ENCODE measurements at regions not wholly inside any gene's neighbourhood (a gene's known extent, or its start where the extent isn't known, plus 50 kb on each side); places are given as distances from the start of the nearest gene placed in this dataset.
A peak's percentile ranks its signal among the peaks of the same experiment; 100 is the strongest.

- H3K27me3 ChIP-seq (ENCODE audit: control insufficient read depth, insufficient read depth): no peaks in the 10 kb centered on the region
- H3K4me3 ChIP-seq (ENCODE audit: low read length): no peak overlapping the region
- no peaks in the 10 kb centered on the region for H3K9me3 ChIP-seq (ENCODE audit: control insufficient read depth, low read length)
- no peak overlapping the region for H3K27ac ChIP-seq (ENCODE audit: low read length)
- ATAC-seq (no peak), DNase-seq (no peak)
- intact Hi-C loops (cut with DNase I): no loop called here
- WGBS: 79% methylated on average over 2 of the region's 2 CpGs
- no peaks in the 10 kb centered on the region for H3K4me1 ChIP-seq (ENCODE audit: control insufficient read depth, insufficient read depth, low read length)
These were observed 949.2 kb downstream of the TECRL start for GRCh38 chr4:63460075-63460474.

- Histone ChIP-seq H3K9me3 (ENCODE audit: control insufficient read depth, low read length) (no peaks in the 10 kb centered on the region), H3K27ac (ENCODE audit: low read length) (no peak overlapping the region), H3K4me3 (ENCODE audit: low read length) (no peak overlapping the region), H3K4me1 (ENCODE audit: control insufficient read depth, insufficient read depth, low read length) (no peaks in the 10 kb centered on the region), H3K27me3 (ENCODE audit: control insufficient read depth, insufficient read depth) (no peaks in the 10 kb centered on the region)
- intact Hi-C loops (cut with DNase I): no loop called here
- WGBS: 51% methylated on average over 2 of the region's 2 CpGs
- DNase-seq (no peak), ATAC-seq (no peak)
These were observed 949.9 kb downstream of the TECRL start for GRCh38 chr4:63459329-63459728.

GRCh38 chr4:63458010-63458409 lies 951.2 kb downstream of the TECRL start:
- DNase-seq (no peak), ATAC-seq (no peak)
- no peaks in the 10 kb centered on the region for H3K27me3 ChIP-seq (ENCODE audit: control insufficient read depth, insufficient read depth)
- H3K9me3 ChIP-seq (ENCODE audit: control insufficient read depth, low read length): no peaks in the 10 kb centered on the region
- H3K27ac ChIP-seq (ENCODE audit: low read length): no peak overlapping the region
- WGBS: 73% methylated on average over 1 of the region's 1 CpG
- H3K4me1 ChIP-seq (ENCODE audit: control insufficient read depth, insufficient read depth, low read length): no peaks in the 10 kb centered on the region
- no peak overlapping the region for H3K4me3 ChIP-seq (ENCODE audit: low read length)
- intact Hi-C loops (cut with DNase I): no loop called here

GRCh38 chr4:63440236-63440635 lies 969.0 kb downstream of the TECRL start:
- Histone ChIP-seq H3K4me1 (ENCODE audit: control insufficient read depth, insufficient read depth, low read length) (no peaks in the 10 kb centered on the region), H3K9me3 (ENCODE audit: control insufficient read depth, low read length) (no peaks in the 10 kb centered on the region), H3K27ac (ENCODE audit: low read length) (no peak overlapping the region), H3K27me3 (ENCODE audit: control insufficient read depth, insufficient read depth) (no peaks in the 10 kb centered on the region), H3K4me3 (ENCODE audit: low read length) (no peak overlapping the region)
- intact Hi-C loops (cut with DNase I): no loop called here
- DNase-seq (no peak), ATAC-seq (no peak)

GRCh38 chr4:63430105-63430504 lies 979.1 kb downstream of the TECRL start:
- DNase-seq (no peak), ATAC-seq (no peak)
- WGBS: 49% methylated on average over 1 of the region's 1 CpG
- no peaks in the 10 kb centered on the region for H3K4me1 ChIP-seq (ENCODE audit: control insufficient read depth, insufficient read depth, low read length)
- no peak overlapping the region for H3K27ac ChIP-seq (ENCODE audit: low read length)
- intact Hi-C loops (cut with DNase I): no loop called here
- H3K4me3 ChIP-seq (ENCODE audit: low read length): no peak overlapping the region
- H3K9me3 ChIP-seq (ENCODE audit: control insufficient read depth, low read length): no peaks in the 10 kb centered on the region
- no peaks in the 10 kb centered on the region for H3K27me3 ChIP-seq (ENCODE audit: control insufficient read depth, insufficient read depth)

GRCh38 chr4:63396269-63396668 lies 1013.0 kb downstream of the TECRL start:
- DNase-seq: peak in 1 of 3 donors; percentile 26
- no peak overlapping the region for H3K27ac ChIP-seq (ENCODE audit: low read length)

GRCh38 chr4:63393544-63393943 lies 1015.7 kb downstream of the TECRL start:
- intact Hi-C loops (cut with DNase I): no loop called here
- Histone ChIP-seq H3K9me3 (ENCODE audit: control insufficient read depth, low read length) (peaks cover 2% of the 10 kb centered on the region), H3K27ac (ENCODE audit: low read length) (no peak overlapping the region), H3K4me3 (ENCODE audit: low read length) (no peak overlapping the region), H3K27me3 (ENCODE audit: control insufficient read depth, insufficient read depth) (no peaks in the 10 kb centered on the region), H3K4me1 (ENCODE audit: control insufficient read depth, insufficient read depth, low read length) (no peaks in the 10 kb centered on the region)
- ATAC-seq: no peak
- DNase-seq: no peak

More at GRCh38 chr4:63396269-63396668, 1013.0 kb downstream of the TECRL start:
- Histone ChIP-seq H3K9me3 (ENCODE audit: control insufficient read depth, low read length) (peaks cover 2% of the 10 kb centered on the region), H3K4me3 (ENCODE audit: low read length) (no peak overlapping the region), H3K4me1 (ENCODE audit: control insufficient read depth, insufficient read depth, low read length) (no peaks in the 10 kb centered on the region), H3K27me3 (ENCODE audit: control insufficient read depth, insufficient read depth) (no peaks in the 10 kb centered on the region)
- no peak for ATAC-seq
- intact Hi-C loops (cut with DNase I): no loop called here
- WGBS: 74% methylated on average over 4 of the region's 4 CpGs

- Histone ChIP-seq H3K9me3 (ENCODE audit: control insufficient read depth, low read length) (no peaks in the 10 kb centered on the region), H3K4me1 (ENCODE audit: control insufficient read depth, insufficient read depth, low read length) (no peaks in the 10 kb centered on the region), H3K27ac (ENCODE audit: low read length) (no peak overlapping the region), H3K27me3 (ENCODE audit: control insufficient read depth, insufficient read depth) (no peaks in the 10 kb centered on the region), H3K4me3 (ENCODE audit: low read length) (no peak overlapping the region)
- intact Hi-C loops (cut with DNase I): no loop called here
- no peak for DNase-seq
- 75% methylated on average over 8 of the region's 8 CpGs for WGBS
- no peak for ATAC-seq
These were observed 1029.3 kb downstream of the TECRL start for GRCh38 chr4:63379750-63380522.

- H3K27me3 ChIP-seq (ENCODE audit: control insufficient read depth, insufficient read depth): no peaks in the 10 kb centered on the region
- no peak for DNase-seq
- ATAC-seq: no peak
- no peak overlapping the region for H3K27ac ChIP-seq (ENCODE audit: low read length)
- no peak overlapping the region for H3K4me3 ChIP-seq (ENCODE audit: low read length)
- H3K4me1 ChIP-seq (ENCODE audit: control insufficient read depth, insufficient read depth, low read length): no peaks in the 10 kb centered on the region
- intact Hi-C loops (cut with DNase I): no loop called here
- no peaks in the 10 kb centered on the region for H3K9me3 ChIP-seq (ENCODE audit: control insufficient read depth, low read length)
These were observed 1038.2 kb downstream of the TECRL start for GRCh38 chr4:63371001-63371400.

- Histone ChIP-seq H3K27me3 (ENCODE audit: control insufficient read depth, insufficient read depth) (no peaks in the 10 kb centered on the region), H3K9me3 (ENCODE audit: control insufficient read depth, low read length) (no peaks in the 10 kb centered on the region), H3K27ac (ENCODE audit: low read length) (no peak overlapping the region), H3K4me3 (ENCODE audit: low read length) (no peak overlapping the region), H3K4me1 (ENCODE audit: control insufficient read depth, insufficient read depth, low read length) (no peaks in the 10 kb centered on the region)
- intact Hi-C loops (cut with DNase I): no loop called here
- DNase-seq (no peak), ATAC-seq (no peak)
- 82% methylated on average over 2 of the region's 2 CpGs for WGBS
These were observed 1047.6 kb downstream of the TECRL start for GRCh38 chr4:63361628-63362027.

GRCh38 chr4:63361066-63361465 lies 1048.2 kb downstream of the TECRL start:
- DNase-seq (no peak), ATAC-seq (no peak)
- intact Hi-C loops (cut with DNase I): no loop called here
- Histone ChIP-seq H3K4me3 (ENCODE audit: low read length) (no peak overlapping the region), H3K4me1 (ENCODE audit: control insufficient read depth, insufficient read depth, low read length) (no peaks in the 10 kb centered on the region), H3K27ac (ENCODE audit: low read length) (no peak overlapping the region), H3K9me3 (ENCODE audit: control insufficient read depth, low read length) (no peaks in the 10 kb centered on the region), H3K27me3 (ENCODE audit: control insufficient read depth, insufficient read depth) (no peaks in the 10 kb centered on the region)
- WGBS: 77% methylated on average over 3 of the region's 3 CpGs

- DNase-seq (peak in 2 of 3 donors; percentile 3 to 24), ATAC-seq (peak in 1 of 2 donors; percentile 26)
- Histone ChIP-seq H3K27ac (ENCODE audit: low read length) (no peak overlapping the region), H3K9me3 (ENCODE audit: control insufficient read depth, low read length) (no peaks in the 10 kb centered on the region), H3K4me1 (ENCODE audit: control insufficient read depth, insufficient read depth, low read length) (no peaks in the 10 kb centered on the region), H3K4me3 (ENCODE audit: low read length) (no peak overlapping the region), H3K27me3 (ENCODE audit: control insufficient read depth, insufficient read depth) (no peaks in the 10 kb centered on the region)
- WGBS: 97% methylated on average over 21 of the region's 21 CpGs
- intact Hi-C loops (cut with DNase I): no loop called here
These were observed 1059.6 kb downstream of the TECRL start for GRCh38 chr4:63349674-63350025.

All from right cardiac atrium (tissue), 5 donors.